DND-41 (cell line): ENCODE measurements at regions not wholly inside any gene's neighbourhood (a gene's known extent, or its start where the extent isn't known, plus 50 kb on each side); places are given as distances from the start of the nearest gene placed in this dataset.

ENCODE experiments used
- ATAC-seq: fragments of 200-7000 bp; cut with Tn5 transposase; 3 replicates; pipeline ENCODE4 v1.9.1; 2021; ENCODE audit warnings: low read depth; ENCODE audit not compliant: insufficient read depth
- DNase-seq: peaks from one replicate; pipeline ENCODE4 v3.0.0-alpha.2; 2020
- H2AFZ ChIP-seq: 2 replicates; pipeline ENCODE4 v1.6.0; 2012; ENCODE audit warnings: low read depth, low read length
- H3K27ac ChIP-seq: 2 replicates; pipeline ENCODE4 v1.5.1; 2012; ENCODE audit warnings: low read length, inconsistent platforms
- H3K27me3 ChIP-seq: fragments of 200-600 bp; sonication (generic); 2 replicates; pipeline ENCODE4 v1.6.0; 2012; ENCODE audit warnings: low read length, mild to moderate bottlenecking, inconsistent platforms; ENCODE audit not compliant: insufficient read depth, poor library complexity
- H3K36me3 ChIP-seq: 2 replicates; pipeline ENCODE4 v1.5.1; 2012; ENCODE audit warnings: low read length, inconsistent platforms; ENCODE audit not compliant: insufficient read depth
- H3K4me1 ChIP-seq: 2 replicates; pipeline ENCODE4 v1.5.1; 2012; ENCODE audit warnings: mild to moderate bottlenecking, low read length; ENCODE audit not compliant: insufficient read depth
- H3K4me2 ChIP-seq: 2 replicates; pipeline ENCODE4 v1.6.0; 2012; ENCODE audit warnings: mild to moderate bottlenecking, moderate library complexity, low read length, inconsistent platforms; ENCODE audit not compliant: insufficient read depth
- H3K4me3 ChIP-seq, 2 experiments: fragments of 200-600 bp in 1 of 2; shearing (Covaris generic) in 1 of 2; 2 replicates each; pipeline ENCODE4 v1.5.1; 2012 to 2016; ENCODE audit warnings: inconsistent platforms in 2 of 2, low read length in 2 of 2, mild to moderate bottlenecking in 2 of 2, low read depth in 1 of 2, moderate library complexity in 1 of 2
- H3K79me2 ChIP-seq: 2 replicates; pipeline ENCODE4 v1.6.0; 2012; ENCODE audit warnings: low read length, inconsistent platforms; ENCODE audit not compliant: insufficient read depth
- H3K9ac ChIP-seq: 2 replicates; pipeline ENCODE4 v1.6.0; 2012; ENCODE audit warnings: low read depth, mild to moderate bottlenecking, inconsistent platforms, low read length, moderate library complexity
- H3K9me3 ChIP-seq: 2 replicates; pipeline ENCODE4 v1.5.1; 2012; ENCODE audit warnings: low read length, moderate library complexity, mild to moderate bottlenecking, inconsistent platforms; ENCODE audit not compliant: insufficient read depth, severe bottlenecking
- H4K20me1 ChIP-seq: 2 replicates; pipeline ENCODE4 v1.6.0; 2012; ENCODE audit warnings: low read length; ENCODE audit not compliant: insufficient read depth
- EZH2 ChIP-seq: IDR thresholded peaks from 3 replicates; pipeline ENCODE4 v1.6.1; 2012; ENCODE audit warnings: borderline replicate concordance, low read depth, mild to moderate bottlenecking, moderate library complexity, low read length, inconsistent platforms; ENCODE audit not compliant: severe bottlenecking
- TF ChIP-seq, protein P1 (sequence below): IDR thresholded peaks from 2 replicates; pipeline ENCODE4 v1.5.1; 2012; ENCODE audit warnings: borderline replicate concordance, low read length, moderate library complexity, mild to moderate bottlenecking; ENCODE audit not compliant: poor library complexity, severe bottlenecking; ENCODE audit errors: extremely low read depth

DNA sequence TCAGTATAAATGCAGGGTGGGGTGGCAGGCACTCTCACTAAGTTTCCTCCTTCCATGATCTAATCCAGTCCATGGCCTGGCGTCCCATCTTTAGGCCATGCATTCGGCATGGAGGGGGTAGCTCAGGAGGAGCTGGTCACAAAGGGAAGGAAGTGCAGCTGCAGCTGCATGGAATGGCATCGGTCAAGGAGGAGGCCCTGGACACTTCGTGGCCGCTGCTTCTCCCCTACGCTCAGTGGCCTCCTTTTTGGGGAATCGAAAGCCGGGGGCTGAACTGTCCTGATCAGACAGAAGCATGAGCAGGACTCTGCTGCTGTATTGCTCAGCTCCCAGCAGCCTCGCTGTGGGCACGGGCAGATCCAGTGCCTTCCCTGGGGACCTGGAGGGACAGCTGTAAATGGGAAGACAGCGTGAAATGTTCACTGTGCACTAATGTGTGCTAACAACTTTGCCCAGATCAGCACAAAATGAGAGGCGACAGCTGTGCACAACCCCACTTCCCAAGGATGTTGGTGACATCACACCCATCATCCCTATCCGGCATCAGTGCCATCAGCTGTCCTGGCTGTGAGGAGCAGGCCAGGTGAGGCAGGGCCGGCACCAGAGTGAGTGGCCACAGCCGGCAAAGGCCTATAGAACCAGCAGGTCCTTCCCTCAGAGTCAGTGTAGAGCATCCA lies 520.1 kb upstream of the RAB6C start:
- no peak for DNase-seq
- H3K79me2 ChIP-seq = no peaks in the 10 kb centered on the region
- H4K20me1 ChIP-seq = no peaks in the 10 kb centered on the region
- no peak overlapping the region for H3K4me2 ChIP-seq
- H3K36me3 ChIP-seq = no peaks in the 10 kb centered on the region
- H3K9me3 ChIP-seq = no peaks in the 10 kb centered on the region
- no peak overlapping the region for H3K9ac ChIP-seq
- H3K27ac ChIP-seq = no peak overlapping the region
- H2AFZ ChIP-seq = no peak overlapping the region
- TF ChIP-seq, protein P1, sequence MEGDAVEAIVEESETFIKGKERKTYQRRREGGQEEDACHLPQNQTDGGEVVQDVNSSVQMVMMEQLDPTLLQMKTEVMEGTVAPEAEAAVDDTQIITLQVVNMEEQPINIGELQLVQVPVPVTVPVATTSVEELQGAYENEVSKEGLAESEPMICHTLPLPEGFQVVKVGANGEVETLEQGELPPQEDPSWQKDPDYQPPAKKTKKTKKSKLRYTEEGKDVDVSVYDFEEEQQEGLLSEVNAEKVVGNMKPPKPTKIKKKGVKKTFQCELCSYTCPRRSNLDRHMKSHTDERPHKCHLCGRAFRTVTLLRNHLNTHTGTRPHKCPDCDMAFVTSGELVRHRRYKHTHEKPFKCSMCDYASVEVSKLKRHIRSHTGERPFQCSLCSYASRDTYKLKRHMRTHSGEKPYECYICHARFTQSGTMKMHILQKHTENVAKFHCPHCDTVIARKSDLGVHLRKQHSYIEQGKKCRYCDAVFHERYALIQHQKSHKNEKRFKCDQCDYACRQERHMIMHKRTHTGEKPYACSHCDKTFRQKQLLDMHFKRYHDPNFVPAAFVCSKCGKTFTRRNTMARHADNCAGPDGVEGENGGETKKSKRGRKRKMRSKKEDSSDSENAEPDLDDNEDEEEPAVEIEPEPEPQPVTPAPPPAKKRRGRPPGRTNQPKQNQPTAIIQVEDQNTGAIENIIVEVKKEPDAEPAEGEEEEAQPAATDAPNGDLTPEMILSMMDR = no peak
- H3K27me3 ChIP-seq = peaks cover 3% of the 10 kb centered on the region
- no peaks in the 10 kb centered on the region for H3K4me1 ChIP-seq
- ATAC-seq = no peak
- no peak overlapping the region for H3K4me3 ChIP-seq

DNA sequence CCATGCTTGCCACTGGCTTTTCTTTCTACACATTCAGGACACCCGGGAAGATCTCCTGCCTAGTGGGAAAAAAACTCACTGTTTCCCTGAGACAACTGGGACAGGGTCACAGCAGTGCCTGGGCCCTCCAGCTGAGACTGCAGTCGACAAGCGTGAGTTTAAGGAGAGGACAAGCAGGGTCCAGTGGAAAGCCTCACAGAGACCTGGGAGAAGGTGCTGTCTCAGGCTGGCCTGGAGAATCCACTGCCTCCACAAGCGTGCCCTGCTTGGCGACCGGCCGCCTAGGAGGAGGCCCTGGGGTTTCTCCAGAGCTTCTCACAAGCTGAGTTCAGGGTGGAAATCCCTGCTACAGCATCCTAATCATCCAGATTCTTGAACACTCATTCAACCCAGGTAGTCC lies 519.6 kb upstream of the RAB6C start:
- Histone ChIP-seq H3K27me3 (peaks cover 3% of the 10 kb centered on the region), H3K4me1 (no peaks in the 10 kb centered on the region), H3K79me2 (no peaks in the 10 kb centered on the region), H3K4me2 (no peak overlapping the region), H3K27ac (no peak overlapping the region), H4K20me1 (no peaks in the 10 kb centered on the region; the same call in 1 of the 2 replicates), H2AFZ (no peak overlapping the region), H3K9me3 (no peaks in the 10 kb centered on the region), H3K36me3 (no peaks in the 10 kb centered on the region), H3K9ac (no peak overlapping the region), H3K4me3 (no peak overlapping the region)
- DNase-seq (no peak), ATAC-seq (no peak)
- TF ChIP-seq, protein P1 = no peak
- TF ChIP-seq EZH2 = no peak

DNA sequence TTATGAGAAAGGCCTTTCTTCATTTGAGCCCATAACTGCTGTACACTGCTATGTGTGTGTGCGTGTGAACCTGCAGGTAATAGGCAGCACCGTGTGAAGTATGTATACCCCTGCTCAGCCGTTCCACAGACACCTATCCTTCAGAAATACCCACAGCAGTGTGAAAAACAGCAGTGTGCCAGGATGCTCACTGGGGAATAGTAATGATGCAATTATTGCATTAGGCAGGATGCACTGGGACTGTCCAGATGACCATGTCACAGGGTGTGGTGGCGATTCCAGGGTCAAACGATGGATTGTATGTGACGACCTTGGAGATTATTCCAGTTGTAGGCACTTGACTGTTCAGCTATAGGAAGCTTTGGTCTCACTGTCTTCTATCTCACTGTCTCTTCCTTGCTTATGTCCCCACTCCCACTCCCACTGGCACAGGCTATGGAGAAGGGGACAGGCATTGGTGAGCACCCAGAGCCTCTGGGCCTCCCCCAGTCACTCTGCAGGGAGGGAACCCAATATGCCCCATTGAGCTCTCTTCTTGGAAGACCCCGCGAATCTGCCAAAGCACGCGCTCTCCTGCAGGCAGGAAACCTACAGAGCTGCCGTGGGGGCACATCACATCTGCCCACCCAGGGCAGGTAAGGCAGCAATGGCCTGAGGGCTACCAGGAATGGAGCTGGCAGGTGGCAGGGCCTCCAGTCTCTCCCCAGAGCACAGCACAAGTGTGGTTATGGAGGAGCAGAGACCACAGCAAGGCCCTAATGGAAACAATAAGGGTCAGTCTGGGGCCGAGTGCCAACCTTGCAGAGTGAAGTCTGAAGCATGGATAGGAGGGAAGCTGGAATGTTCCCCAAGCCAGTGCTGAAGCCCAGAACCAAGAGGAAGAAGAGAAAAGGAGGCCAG lies 518.9 kb upstream of the RAB6C start:
- Histone ChIP-seq H2AFZ (no peak overlapping the region), H3K9ac (no peak overlapping the region), H3K36me3 (no peaks in the 10 kb centered on the region), H3K4me3 (no peak overlapping the region), H3K4me1 (no peaks in the 10 kb centered on the region), H3K9me3 (no peaks in the 10 kb centered on the region), H3K79me2 (no peaks in the 10 kb centered on the region), H3K27me3 (peaks cover 3% of the 10 kb centered on the region), H4K20me1 (no peaks in the 10 kb centered on the region; the same call in 1 of the 2 replicates), H3K4me2 (no peak overlapping the region), H3K27ac (no peak overlapping the region)
- TF ChIP-seq, protein P1 = no peak
- no peak for TF ChIP-seq EZH2
- DNase-seq = no peak
- ATAC-seq = no peak
